EH (cell line): ENCODE measurements at regions not wholly inside any gene's neighbourhood (a gene's known extent, or its start where the extent isn't known, plus 50 kb on each side); places are given as distances from the start of the nearest gene placed in this dataset.

Source experiments
- DNase-seq: peaks from one replicate; pipeline ENCODE4 v3.0.0-alpha.2; 2015; ENCODE audit warnings: low read depth

DNA sequence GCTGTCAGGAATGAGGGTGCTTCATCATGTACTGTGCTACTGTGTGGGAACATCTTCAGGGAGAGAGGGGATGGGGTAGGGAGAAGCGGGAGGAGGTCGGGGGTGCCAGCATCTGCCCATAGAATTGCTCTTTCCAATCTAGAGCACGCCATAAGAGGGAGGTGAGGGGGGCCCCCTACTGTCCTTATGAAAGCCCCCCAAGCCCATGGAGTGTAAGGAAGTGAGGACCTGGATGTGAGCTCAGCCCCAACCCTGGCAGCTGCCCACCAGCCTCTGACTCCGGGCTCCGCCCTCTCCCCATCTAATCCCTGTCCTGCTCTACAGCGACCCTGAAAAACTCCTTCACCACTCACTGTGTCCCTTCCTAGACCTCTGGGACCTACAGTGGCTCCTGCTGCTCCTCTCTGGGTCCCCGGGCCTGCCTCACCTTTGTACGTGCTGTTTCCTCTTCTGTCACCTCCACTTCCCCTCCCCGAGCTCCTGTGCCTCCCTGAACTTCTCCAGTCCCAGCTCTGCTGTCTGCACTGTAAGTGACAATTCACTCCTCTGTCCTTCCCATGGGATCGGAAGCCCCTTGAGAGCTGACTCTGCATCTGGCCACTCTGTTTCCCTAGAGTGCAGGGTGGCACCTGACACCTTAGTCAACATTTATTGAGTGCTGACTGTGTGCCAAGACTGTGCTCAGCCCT lies 269.4 kb downstream of the PTPRU start:
- no peak for DNase-seq

DNA sequence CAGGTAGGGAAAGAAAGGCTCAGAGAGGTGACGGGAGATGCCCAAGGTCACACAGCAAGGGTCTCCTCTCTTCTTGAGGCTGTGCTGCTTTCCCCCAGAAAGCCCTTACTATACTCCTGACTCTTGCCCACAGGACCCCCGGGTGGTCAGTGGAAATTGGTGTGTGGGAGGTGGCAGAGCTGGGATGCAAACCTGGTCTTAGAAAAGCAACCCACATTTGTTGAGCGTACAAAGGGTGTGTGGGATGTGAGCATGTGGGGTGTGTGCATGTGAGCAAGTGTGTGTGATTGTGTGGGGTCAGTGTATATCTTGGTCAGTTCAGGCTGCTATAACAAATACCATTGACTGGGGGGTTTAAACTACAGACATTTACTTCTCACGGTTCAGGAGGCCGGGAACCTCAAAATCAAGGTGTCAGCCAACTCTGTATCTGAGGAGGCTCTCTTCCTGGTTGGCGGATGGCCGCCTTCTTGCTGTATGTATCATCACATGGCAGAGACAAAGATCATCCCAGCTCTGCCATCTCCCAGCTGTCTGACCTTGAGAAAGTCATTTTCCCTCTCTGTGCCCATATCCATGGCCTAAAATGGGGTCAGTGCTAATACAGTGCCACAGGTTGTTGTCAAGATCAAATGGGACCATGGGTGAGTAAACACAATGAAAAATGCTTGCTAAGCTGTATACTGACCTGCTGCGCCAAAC lies 268.5 kb downstream of the PTPRU start:
- no peak for DNase-seq

DNA sequence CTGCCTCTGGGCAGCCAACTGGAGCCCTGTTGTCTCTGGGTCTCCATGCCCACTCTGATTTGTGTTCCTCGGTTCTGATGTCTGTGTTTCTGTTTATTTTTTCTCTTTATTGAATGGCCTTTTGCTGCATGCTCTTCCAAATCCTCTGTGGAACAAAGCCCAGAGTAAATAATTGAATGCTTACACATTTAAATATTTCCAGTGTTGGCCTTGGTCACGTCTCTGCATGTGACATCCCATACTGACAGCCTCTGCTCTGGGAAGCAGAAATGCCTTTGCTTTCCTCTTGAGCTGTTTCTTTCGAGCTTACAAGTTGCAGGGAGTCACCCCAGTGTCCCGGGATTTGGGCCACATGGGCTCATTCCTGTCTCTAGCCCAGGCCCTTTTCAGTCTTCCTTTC lies 267.9 kb downstream of the PTPRU start:
- DNase-seq: peak; percentile 28

DNA sequence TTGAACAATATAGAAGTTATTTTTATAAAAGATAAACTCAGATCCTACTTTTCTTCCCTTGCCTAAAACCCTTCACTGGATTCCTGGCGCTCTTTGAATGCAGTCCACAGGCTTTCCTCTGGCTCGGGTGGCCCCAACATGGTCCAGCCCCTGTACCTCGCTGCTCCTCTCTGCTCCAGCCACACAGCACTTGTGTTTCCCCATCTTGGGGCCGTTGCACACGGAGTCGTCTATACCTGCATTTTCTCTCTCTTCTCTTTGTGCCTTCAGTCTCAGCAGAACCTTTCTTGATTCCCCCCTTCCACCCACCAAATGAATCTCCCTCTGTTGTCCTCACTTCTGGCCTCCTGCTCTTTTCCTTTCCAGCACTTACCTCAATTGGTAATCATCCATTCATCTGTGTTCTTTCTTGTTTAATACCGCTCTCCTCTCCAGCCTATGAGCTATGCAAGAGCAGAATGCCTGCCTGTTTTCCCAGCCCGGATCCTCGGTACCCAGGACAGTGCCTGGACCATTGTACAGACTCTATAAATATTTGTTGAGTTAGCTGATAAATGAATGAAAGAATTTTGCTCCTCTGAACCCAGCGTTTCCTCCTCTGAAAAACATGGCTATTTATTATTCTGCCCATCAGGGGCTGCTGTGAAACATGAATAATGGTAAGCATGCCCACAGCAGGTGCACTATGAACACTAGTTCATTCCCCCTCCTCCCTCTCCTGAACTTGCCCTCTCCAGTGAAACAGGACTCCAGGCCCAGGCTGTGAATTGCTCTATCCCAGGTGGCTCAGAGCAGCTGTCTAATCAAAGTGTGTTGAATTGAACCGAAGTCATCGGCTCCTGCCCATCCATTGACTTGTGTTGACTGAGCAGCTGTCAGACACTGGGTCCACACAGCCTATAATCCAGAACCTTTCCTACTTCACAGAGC lies 266.9 kb downstream of the PTPRU start:
- DNase-seq: no peak

DNA sequence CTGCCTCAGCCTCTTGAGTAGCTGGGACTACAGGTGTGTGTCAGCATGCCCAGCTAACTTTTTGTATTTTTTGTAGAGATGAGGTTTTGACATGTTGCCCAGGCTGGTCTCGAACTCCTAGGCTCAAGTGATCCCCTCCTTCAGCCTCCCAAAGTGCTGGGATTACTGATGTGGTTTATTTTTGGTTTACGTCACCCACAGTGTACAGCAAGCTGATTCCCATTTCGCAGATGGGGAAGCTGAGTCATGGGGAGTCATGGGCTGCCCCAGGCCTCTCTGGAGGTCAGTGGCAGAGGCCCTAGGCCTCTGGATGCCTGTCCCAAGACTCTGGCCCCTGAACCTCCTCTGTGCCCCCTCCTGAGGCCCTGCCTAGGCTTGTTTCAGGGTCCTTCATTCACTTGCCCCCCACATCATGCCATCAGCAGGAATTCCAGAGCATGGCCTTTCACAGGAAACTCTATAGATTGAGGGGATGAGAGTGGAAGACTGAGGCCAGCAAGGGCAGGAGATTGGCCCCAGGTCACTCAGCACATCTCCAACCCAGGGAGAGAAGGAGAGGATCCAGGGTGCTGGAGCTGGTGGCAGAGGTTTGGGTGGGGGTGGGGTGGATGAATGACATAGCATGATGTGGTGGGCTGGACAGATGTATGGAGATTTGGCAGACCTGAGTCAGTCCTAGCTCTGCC lies 266.0 kb downstream of the PTPRU start:
- DNase-seq: no peak

DNA sequence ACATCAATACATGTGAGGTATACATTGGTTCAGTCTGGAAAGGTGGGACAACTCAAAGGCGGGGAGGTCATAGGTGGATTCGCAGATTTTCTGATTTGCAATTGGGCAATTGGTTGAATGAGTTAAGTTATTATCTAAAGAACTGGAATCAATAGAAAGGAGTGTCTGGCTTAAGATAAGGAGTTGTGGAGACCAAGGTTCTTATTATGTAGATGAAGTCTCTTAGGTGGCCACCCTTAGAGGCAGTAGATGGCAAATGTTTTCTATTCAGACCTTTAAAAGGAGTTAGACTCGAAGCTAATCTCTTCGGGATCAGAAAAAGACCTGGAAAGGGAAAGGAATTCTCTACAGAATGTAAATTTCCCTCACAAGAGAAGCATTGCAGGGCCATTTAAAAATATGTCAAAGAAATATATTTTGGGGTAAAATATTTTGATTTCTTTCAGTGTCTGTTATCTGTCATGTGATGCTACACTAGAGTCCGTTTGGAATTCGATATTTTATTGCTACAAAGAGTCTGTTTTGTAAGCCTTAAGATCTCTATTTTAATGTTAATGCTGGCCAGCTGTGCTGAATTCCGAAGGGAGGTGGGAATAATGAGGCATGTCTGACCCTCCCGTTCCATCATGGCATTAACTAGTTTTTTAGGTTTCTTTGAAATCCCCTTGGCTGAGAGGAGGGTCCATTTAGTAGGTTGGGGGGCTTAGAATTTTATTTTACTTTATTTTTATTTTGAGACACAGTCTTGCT lies 265.1 kb downstream of the PTPRU start:
- no peak for DNase-seq

DNA sequence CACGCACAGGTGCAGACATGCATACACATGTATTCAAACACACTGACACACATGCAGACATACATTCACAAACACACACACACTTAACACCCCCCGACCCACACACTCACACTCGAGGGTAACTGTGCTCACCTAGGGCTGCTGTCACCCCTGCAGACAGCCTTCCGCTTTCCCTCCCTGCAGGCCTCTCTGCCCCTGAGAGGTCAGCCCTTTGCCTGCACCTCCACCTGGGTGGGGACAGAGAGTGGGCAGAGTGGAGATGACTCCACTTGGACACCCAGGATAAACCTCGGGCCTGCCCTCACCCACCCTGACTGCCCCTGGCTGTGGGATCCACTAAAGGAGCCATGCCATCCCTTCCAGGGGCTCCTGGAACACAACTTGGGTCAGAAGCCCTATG lies 264.3 kb downstream of the PTPRU start:
- no peak for DNase-seq

DNA sequence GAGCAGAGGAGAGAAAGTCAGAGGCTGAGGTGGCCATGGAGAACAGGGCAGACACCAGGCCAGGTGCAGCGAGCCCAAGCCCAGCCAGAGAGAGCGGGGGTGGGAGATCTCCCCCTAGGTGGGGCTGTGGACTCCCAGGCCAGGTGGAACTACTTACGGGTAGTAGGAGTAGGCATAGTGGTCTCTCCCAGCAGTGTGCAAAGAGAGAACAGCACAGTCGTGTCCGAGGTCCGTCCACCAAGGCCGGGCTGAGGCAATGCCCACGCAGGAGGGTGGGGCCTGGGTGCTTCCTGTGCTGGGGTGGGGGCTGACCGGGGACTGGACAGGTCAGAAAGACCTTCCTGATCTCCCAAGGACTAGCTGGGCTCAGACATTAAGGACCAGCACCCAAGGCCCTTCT lies 263.7 kb downstream of the PTPRU start:
- no peak for DNase-seq

DNA sequence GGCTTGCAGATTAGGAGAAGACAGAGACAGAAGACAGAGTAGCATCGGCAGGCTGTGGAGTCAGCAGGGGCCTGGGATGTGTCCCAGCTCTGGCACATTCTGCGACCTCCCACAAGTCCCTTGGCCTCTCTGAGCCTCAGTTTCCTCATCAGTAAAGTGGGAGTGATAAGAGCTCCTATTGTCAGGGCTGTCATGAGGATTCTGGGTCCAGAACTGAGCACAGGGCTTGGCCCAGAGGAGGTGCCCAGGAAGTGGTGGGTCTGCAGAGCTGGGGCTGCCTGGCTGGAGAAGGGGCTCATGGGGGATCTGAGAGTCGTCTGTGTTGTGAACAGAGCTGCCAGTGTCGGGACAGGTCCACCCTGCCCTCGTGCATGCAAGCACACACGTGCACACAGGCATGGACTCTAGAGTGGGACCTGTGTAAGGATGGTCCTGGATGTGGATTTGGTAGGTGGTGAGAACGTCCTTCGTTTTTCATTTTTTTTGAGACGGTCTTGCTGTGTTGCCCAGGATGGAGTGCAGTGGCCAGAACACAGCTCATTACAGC lies 262.9 kb downstream of the PTPRU start:
- DNase-seq: no peak

DNA sequence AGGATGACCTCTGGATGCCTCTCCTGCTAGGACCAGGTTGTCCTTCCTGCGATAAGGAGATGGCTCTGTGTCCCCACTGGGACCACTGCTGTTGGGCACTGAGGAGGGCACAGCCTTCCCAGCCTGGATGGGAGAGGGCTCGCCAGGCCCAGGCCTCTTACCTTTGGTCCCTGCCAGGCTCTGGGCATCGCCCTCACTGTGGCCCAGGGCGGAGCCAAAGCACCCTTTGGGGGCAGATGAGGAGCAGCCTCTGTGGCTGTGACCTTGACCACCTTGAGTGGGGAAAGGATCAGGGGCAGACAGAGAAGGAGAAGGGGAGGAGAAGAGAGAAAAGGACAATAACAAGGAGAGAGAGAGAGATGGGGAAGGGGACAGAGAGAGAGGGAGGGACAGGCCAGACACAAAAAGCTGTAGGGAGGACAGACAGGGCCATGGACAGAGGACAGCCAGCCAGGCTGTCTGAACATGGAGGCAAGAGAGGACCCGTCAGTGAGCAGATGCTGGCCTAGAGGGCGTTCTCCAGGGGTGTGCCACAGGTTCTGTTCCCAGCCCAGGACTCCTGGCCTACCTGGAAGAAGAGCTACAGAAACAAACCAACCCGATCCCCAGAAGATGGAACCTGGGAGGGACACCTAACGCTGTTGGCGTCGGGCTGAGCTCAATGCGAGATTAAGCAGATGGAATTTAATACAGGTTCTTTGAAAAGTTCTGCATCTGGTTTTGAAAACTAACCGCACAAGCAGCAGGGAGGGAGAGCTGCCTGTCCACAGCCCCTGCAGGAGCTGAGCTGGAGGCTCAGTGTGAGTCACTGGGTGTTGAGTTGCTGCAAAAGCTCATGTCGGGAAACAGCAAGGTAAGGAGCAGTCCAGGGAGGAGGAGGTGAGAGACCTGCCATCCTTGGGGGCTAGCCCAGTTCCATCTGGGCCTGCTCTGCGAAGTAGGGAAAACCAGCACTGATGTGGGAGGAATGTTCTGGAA lies 262.1 kb downstream of the PTPRU start:
- peak; percentile 3 for DNase-seq

DNA sequence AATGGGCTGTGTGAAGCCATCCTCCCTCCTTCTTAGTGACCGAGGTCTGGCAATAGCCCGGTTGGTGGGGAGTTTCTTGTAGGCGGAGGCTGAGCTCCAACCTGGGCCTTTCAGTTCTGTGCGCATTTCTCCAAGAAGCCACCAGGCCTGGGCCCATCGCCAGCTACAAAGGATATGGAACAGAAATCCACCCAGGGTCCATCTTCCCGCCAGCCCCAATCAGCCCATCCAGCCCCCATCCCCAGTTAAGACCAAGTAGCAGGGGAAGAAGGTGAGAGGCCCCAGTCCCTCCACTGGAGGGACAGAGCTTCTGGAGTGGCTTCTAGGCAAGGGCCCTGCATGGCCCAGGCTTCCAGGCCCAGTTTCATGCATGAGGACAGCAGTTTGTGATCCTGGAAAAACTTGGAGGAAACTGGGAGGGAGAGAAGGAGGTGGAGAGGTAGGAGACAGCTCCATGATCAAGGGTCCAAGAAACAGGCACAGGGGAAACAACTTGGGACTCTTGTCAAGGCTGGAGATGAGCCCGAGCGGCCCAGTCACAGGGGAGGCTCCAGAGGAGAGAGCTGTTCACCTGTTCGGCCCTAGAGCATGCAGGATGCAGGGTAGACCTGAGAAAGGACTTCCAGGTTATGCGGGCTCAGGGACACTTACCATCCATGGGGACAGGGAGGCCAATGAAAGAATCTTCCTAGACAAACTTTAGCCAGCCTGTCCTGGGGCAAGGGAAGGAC lies 261.2 kb downstream of the PTPRU start:
- DNase-seq: no peak

DNA sequence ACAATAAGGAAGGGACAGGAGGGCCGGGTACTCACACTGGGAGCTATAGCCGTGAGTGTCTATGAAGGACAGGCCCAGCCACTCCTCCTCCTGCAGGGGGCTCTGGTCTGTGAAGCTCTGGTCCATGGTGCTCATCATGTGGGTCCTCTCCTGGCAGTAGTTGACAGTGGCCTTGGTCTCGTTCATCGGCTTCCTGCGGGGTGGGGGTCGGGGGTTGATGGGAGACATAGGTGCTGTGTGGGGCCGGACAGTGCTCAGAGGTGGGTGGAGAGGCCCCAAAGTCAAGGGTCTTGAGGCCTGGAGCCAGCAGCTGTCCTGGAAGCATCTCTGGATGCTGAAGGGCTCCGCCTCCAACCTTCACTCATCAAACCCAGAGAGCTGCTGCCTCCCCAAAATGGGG lies 260.4 kb downstream of the PTPRU start:
- no peak for DNase-seq

DNA sequence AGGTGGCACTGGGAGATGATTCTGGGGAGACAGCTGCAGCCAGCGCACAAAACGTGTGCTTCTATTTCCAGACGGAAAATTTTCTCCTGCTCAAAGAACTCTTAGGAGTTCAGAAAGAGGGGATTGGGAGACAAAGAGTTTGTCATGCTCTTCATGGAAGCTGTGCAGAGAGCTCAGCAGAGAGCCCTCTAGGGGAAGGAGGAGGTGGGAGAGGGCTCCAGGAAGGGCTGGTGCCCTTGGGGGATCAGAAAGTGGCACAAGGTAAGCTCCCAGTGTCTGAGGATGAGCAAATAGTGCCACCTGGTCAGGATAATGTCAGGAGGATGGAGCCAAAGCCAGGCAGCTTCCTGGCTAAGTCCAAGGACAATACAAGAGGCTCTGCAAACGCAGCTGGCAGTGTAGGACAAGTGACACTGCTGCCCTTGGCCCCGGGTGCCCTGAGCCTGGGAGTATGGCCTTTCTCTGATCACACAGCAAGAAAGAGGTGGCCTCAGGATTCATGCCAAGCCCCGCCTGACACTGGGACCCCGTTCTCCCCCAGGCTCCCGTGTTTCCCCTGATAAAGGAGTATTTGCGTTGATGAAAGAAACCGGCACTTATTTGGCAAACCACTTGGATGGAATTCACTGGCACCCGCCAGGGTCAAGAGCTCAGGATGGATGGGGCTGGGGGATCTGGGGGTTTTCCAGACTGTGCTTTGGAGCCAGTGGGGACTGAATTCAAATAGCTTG lies 254.0 kb downstream of the PTPRU start:
- DNase-seq: no peak

DNA sequence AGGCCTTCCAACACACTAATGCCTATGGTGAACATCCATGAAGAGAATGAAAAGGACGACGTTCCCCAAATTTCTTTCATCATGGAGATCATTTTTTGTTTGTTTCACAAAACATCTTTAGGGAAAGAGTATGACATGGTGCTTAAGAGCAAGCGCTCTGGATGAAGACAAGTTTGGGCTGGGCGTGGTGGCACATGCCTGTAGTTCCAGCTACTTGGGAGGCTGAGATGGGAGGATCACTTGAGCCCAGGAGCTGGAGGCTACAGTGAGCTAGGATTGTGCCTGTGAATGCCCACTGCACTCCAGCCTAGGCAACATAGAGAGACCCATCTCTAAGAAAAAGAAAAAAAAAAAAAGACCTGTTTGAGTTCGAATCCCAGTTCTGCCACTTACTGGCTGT lies 253.1 kb downstream of the PTPRU start:
- no peak for DNase-seq

DNA sequence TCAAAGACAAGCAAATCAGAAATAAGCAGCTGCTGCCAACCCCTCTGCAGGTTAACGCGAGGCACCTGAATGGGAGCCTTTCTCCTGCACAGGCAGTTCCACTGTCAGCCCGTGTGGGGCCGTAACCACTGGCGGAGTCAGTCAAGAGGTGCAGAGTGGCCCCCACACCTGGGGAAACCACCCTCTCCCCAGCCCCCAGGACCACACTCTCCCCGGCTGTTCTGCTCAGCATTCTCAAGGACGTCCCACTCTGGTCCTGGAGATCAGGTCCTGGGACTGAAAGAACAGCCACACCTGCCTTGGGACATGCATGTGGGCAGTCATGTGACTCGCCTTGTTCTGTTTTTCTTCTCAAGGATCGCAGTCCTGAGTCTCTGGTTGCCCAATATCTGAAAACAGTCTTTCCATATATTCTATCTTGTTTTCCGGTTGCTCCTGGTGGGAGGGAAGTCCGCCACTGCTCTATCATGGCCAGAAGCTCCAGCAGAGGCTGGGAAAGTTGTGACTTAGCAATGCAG lies 252.5 kb downstream of the PTPRU start:
- no peak for DNase-seq

DNA sequence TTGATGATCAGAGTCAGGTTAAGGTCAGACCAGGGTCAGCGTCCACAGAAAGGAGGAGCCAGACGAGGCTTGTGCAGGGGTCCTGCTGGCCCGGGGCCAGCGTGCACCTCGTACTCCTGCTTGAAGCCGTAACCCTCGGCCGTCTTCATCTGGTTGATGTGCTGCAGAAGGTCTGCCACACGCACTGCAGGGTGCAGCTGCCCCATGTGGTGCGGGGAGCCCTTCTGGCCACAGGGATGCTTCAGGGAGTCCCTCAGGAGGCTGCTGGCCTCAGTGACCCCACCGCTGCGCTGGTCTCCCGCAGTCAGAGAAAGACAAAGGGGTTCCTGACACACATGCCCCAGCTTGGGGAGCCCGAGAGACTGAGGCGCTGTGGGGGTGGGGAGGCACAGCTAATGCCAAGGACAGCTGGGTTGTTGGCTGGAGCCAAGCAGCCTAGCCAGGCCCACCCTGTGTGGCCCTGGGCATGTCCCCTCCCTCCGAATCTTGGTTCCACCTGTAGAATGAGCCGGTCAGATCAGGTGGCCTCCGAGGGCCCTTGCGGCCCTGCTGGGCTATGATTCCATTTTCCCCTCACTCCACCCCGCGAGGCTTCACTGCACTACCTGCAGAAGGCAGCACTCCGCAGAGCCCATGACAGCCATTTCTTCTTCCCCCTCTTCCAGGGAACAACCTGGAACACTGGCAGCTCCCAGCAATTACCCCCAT lies 251.9 kb downstream of the PTPRU start:
- DNase-seq: no peak

DNA sequence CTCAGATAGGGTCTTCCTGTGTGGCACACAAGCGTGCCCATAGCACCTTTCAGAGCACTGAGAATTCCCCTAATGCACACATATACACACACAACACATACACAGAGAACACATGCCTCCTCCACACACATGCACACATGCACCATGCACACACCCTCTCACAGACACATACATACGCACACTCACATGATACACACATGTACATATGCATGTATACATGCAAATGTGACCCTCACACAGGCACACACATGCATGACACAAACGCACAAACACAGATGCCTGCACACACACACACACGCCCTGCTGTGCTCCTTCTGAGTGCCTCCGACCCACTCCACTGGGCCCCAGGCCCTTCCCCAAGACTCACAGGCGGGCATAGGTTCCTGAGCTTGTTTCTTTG lies 251.0 kb downstream of the PTPRU start:
- no peak for DNase-seq
